Astrocyte (in vitro differentiated cells and primary cell): ENCODE measurements at regions not wholly inside any gene's neighbourhood (a gene's known extent, or its start where the extent isn't known, plus 50 kb on each side); places are given as distances from the start of the nearest gene placed in this dataset.

ENCODE experiments used
- EZH2 ChIP-seq: IDR thresholded peaks from 2 replicates; pipeline ENCODE4 v1.6.1; 2012; ENCODE audit warnings: mild to moderate bottlenecking, low read length, inconsistent platforms; ENCODE audit not compliant: insufficient read depth
- TF ChIP-seq, protein P1 (sequence below): IDR thresholded peaks from 2 replicates; pipeline ENCODE4 v1.5.1; 2011; ENCODE audit warnings: low read depth, mild to moderate bottlenecking, inconsistent platforms, low read length, moderate library complexity; ENCODE audit not compliant: insufficient read depth

DNA sequence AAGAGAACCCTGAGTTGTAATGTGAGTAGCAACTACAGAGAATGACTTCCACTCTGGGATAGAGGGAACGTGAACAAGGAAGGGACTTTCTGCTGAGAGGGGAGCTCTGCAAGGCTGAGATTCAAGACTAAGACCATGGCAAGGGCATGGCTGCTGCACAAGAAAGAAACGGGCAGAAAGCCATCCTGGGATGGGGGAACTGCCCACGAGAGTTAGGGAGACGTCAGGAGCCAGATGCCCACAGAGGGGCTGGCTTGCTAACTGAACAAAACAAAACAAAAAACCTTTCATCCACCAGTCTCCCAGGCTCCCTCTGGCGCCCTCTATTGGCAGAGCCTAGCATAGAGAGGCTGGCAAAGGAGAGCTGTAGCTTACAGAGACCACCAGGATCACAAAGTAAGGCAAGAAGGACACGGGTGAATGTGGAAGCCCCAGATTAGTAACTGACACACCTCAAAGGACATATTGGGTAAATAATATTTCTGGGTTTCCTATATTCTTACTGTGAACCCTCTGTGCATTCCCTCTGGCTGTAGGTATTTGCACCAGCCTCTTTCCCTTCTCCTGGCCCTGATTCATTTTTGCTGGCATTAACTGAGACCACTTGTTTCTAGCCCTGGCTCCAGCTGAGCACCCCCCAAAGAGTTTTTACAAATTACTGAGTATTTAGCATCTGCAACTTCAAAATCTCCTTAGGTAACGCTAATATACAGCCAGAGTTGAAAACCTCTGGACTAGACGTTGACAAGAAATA is 338.3 kb downstream of the EMP1 start:
- TF ChIP-seq, protein P1, sequence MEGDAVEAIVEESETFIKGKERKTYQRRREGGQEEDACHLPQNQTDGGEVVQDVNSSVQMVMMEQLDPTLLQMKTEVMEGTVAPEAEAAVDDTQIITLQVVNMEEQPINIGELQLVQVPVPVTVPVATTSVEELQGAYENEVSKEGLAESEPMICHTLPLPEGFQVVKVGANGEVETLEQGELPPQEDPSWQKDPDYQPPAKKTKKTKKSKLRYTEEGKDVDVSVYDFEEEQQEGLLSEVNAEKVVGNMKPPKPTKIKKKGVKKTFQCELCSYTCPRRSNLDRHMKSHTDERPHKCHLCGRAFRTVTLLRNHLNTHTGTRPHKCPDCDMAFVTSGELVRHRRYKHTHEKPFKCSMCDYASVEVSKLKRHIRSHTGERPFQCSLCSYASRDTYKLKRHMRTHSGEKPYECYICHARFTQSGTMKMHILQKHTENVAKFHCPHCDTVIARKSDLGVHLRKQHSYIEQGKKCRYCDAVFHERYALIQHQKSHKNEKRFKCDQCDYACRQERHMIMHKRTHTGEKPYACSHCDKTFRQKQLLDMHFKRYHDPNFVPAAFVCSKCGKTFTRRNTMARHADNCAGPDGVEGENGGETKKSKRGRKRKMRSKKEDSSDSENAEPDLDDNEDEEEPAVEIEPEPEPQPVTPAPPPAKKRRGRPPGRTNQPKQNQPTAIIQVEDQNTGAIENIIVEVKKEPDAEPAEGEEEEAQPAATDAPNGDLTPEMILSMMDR: peak; percentile 94
- TF ChIP-seq EZH2: no peak
